Kidney (tissue), 13 donors: ENCODE measurements at regions not wholly inside any gene's neighbourhood (a gene's known extent, or its start where the extent isn't known, plus 50 kb on each side); places are given as distances from the start of the nearest gene placed in this dataset.

ENCODE experiments used
- DNase-seq, 5 donors: peaks; one replicate each; pipeline ENCODE4 v3.0.0-alpha.2; 2013 to 2020
- FAIRE-seq: peaks from 2 replicates; lab custom pipeline; 2012; peaks lifted over from hg19 to GRCh38; lab: Jason Lieb, UNC
- H3K27ac ChIP-seq, 2 donors: one replicate each; pipeline ENCODE4 v1.7.0; 2013; ENCODE audit warnings: low read depth in 2 of 2, low read length in 2 of 2, inconsistent platforms in 1 of 2
- H3K27me3 ChIP-seq: one replicate; pipeline ENCODE4 v1.7.1; 2013; ENCODE audit warnings: low read length, inconsistent platforms; ENCODE audit not compliant: control insufficient read depth, insufficient read depth
- H3K36me3 ChIP-seq, 3 donors: one replicate each; pipeline versions ENCODE4 v1.7.0 to v1.7.1; 2013; ENCODE audit warnings: low read length in 3 of 3, control low read depth in 1 of 3, inconsistent platforms in 1 of 3; ENCODE audit not compliant: insufficient read depth in 3 of 3, control insufficient read depth in 2 of 3
- H3K4me1 ChIP-seq, 3 donors: one replicate each; pipeline versions ENCODE4 v1.7.0 to v1.7.1; 2013; ENCODE audit warnings: low read length in 3 of 3, inconsistent platforms in 1 of 3, low read depth in 1 of 3; ENCODE audit not compliant: control insufficient read depth in 2 of 3, insufficient read depth in 2 of 3
- H3K4me3 ChIP-seq, 3 donors: one replicate each; pipeline versions ENCODE4 v1.7.0 to v1.8.1; 2013; ENCODE audit warnings: low read length in 3 of 3, control low read depth in 1 of 3, inconsistent platforms in 1 of 3
- H3K9ac ChIP-seq, 3 donors: one replicate each; pipeline versions ENCODE4 v1.7.0 to v1.7.1; 2013; ENCODE audit warnings: low read length in 3 of 3, control low read depth in 1 of 3, inconsistent platforms in 1 of 3
- H3K9me3 ChIP-seq, 3 donors: one replicate each; pipeline versions ENCODE4 v1.7.0 to v1.7.1; 2013; ENCODE audit warnings: low read length in 3 of 3, control low read depth in 1 of 3, inconsistent platforms in 1 of 3; ENCODE audit not compliant: control insufficient read depth in 2 of 3, insufficient read depth in 1 of 3
- CTCF ChIP-seq: IDR thresholded peaks from 3 replicates; pipeline ENCODE4 v1.5.1; 2012; ENCODE audit warnings: mild to moderate bottlenecking, moderate library complexity, borderline replicate concordance; ENCODE audit not compliant: insufficient read depth; ENCODE audit errors: extremely low read depth
- intact Hi-C: fragments of 100-400 bp; cut with DNase I; formaldehyde crosslinking; loops from one replicate; pipeline ENCODE4 v1.11.1; 2022
- donor health status: control.
- donor health status: control.
- donor health status: control.
- donor health status: control.
- donor health status: control.
- donor health status: DM: yes; HTN: yes; CAD: no.
- donor health status: Normal renal cell carcinoma (clear cell type).

GRCh38 chr10:133010095-133010842 lies 67.9 kb upstream of the CFAP46 start:
- Histone ChIP-seq H3K4me1 (peaks cover 0 to 4% (median 2%) of the 10 kb centered on the region in 3 donors), H3K9ac (no peak overlapping the region), H3K36me3 (no peaks in the 10 kb centered on the region), H3K27me3 (no peaks in the 10 kb centered on the region), H3K27ac (no peak overlapping the region), H3K4me3 (no peak overlapping the region), H3K9me3 (no peaks in the 10 kb centered on the region)
- TF ChIP-seq CTCF = no peak
- intact Hi-C loops = no loop called here
- FAIRE-seq (no peak), DNase-seq (peak in 1 of 5 donors; percentile 64)

- DNase-seq (peak in 1 of 5 donors; percentile 93), FAIRE-seq (no peak)
- intact Hi-C loops = no loop called here
- no peaks in the 10 kb centered on the region for H3K9me3 ChIP-seq
- H3K4me3 ChIP-seq = no peak overlapping the region
- H3K9ac ChIP-seq = no peak overlapping the region
- H3K27me3 ChIP-seq = no peaks in the 10 kb centered on the region
- no peak overlapping the region for H3K27ac ChIP-seq
- no peaks in the 10 kb centered on the region for H3K36me3 ChIP-seq
- TF ChIP-seq CTCF = no peak
- peaks cover 0 to 4% (median 2%) of the 10 kb centered on the region in 3 donors for H3K4me1 ChIP-seq
These were observed 67.0 kb upstream of the CFAP46 start for GRCh38 chr10:133009218-133009950.

- TF ChIP-seq CTCF = no peak
- intact Hi-C loops = no loop called here
- DNase-seq (peak in 1 of 5 donors; percentile 66), FAIRE-seq (no peak)
- Histone ChIP-seq H3K36me3 (no peaks in the 10 kb centered on the region), H3K9ac (no peak overlapping the region), H3K4me1 (peaks cover 0 to 4% (median 2%) of the 10 kb centered on the region in 3 donors), H3K4me3 (no peak overlapping the region), H3K9me3 (no peaks in the 10 kb centered on the region), H3K27ac (no peak overlapping the region), H3K27me3 (no peaks in the 10 kb centered on the region)
These were observed 66.4 kb upstream of the CFAP46 start for GRCh38 chr10:133008736-133009135.
